OCI-LY1 (cell line): ENCODE measurements at regions not wholly inside any gene's neighbourhood (a gene's known extent, or its start where the extent isn't known, plus 50 kb on each side); places are given as distances from the start of the nearest gene placed in this dataset.

ENCODE experiments used
- EZH2 ChIP-seq: fragments of 200-600 bp; sonication (generic), shearing (Covaris generic); IDR thresholded peaks from 2 replicates; pipeline ENCODE4 v1.8.0; 2017; ENCODE audit warnings: borderline replicate concordance, mixed run types, mild to moderate bottlenecking, antibody characterized with exemption, low read length, moderate library complexity, mixed read lengths
- TF ChIP-seq, protein P1 (sequence below): fragments of 200-600 bp; sonication (generic), shearing (Covaris generic); IDR thresholded peaks from 2 replicates; pipeline ENCODE4 v1.5.1; 2017; ENCODE audit warnings: mild to moderate bottlenecking, antibody characterized with exemption, low read length, moderate library complexity, mixed read lengths

- TF ChIP-seq, protein P1, sequence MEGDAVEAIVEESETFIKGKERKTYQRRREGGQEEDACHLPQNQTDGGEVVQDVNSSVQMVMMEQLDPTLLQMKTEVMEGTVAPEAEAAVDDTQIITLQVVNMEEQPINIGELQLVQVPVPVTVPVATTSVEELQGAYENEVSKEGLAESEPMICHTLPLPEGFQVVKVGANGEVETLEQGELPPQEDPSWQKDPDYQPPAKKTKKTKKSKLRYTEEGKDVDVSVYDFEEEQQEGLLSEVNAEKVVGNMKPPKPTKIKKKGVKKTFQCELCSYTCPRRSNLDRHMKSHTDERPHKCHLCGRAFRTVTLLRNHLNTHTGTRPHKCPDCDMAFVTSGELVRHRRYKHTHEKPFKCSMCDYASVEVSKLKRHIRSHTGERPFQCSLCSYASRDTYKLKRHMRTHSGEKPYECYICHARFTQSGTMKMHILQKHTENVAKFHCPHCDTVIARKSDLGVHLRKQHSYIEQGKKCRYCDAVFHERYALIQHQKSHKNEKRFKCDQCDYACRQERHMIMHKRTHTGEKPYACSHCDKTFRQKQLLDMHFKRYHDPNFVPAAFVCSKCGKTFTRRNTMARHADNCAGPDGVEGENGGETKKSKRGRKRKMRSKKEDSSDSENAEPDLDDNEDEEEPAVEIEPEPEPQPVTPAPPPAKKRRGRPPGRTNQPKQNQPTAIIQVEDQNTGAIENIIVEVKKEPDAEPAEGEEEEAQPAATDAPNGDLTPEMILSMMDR = no peak
- TF ChIP-seq EZH2 = no peak
Observed at GRCh38 chr4:24637173-24637572, 52.8 kb upstream of the DHX15 start.
